Stimulated activated CD4-positive, alpha-beta T cell treated with anti-CD3 and anti-CD28 coated beads, TNF-alpha, amount 100 ng/mL, for 48 hours (primary cell): ENCODE measurements at regions not wholly inside any gene's neighbourhood (a gene's known extent, or its start where the extent isn't known, plus 50 kb on each side); places are given as distances from the start of the nearest gene placed in this dataset.
"Not testable (repeated sequence)": the region's sequence is repeated elsewhere in the genome, so short reads cannot be mapped to it uniquely, and the experiment has no call there.

Experiments used
- DNase-seq, 3 donors: peaks; one replicate each; pipeline ENCODE4 v3.0.0-alpha.2; 2020; ENCODE audit warnings: low read depth in 3 of 3

DNA sequence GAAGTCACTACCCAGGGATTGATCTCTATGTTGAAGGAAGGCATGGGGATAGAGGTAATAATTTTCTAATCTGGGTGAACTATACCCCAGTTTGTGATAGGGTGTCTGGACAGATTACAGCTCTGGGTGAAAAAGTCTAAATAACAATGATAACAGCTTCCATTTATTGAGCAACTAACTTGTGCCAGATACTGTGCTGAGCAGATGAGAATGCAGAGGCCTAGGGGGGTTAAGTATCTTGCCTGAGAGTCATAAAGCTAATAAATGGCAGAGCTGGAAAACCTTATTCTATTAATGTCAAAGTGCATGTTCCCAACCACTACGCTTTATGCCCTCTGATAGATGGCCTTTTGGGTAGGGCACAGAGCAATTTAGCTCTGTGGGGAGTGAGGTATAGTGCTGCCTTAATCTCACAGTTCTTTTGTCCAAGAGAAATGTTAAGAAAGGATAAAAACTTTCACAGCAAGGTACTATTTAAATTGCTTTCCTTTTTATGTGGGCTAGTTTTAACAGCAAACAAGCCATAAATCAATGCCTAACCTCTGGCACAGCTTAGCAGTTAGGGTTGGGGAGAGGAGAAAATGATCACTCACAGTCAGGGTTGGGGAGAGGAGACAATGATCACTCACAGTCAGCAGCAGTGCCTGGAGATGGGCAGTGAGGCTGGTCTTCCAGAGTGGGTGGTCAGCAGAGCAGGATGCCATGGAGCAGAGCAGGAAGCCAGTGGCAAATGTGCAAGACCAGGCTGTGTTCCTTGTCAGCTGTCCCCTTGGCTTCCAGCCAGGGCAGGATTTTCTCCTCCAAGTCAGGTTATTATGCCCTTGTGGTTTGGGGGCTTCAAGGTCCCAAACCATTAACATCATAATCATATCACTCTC lies 187.0 kb downstream of the CARTPT start:
- no peak for DNase-seq

- no peak for DNase-seq
Measured at GRCh38 chr5:71907001-71907588, 188.0 kb downstream of the CARTPT start.

DNA sequence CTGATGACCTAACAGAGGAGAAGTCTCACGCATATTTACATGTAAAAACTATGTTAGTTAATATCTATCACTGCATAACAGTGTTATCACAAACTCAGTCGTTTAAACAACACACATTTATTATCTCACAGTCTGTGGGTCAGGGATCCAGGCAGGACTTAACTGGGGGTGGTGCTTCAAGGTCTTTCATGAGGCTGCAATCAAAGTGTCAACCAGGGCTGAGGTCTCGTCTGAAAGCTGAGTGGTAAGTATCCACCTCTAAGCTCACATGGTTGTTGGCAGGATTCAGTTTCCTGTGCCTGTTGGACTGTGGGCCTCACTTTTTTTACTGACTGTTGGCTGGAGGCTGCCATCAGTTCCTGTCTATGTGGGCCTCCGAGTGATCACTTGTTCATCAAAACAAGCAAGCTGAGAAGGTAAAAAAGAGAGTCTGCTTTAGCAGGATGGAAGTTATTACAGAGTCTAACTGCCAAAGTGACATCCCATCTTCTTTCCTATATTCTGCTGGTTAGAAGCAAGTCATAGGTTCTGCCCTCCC lies 188.6 kb downstream of the CARTPT start:
- DNase-seq: no peak

- no peak for DNase-seq
Measured at GRCh38 chr5:71910741-71911140, 191.7 kb downstream of the CARTPT start.

DNA sequence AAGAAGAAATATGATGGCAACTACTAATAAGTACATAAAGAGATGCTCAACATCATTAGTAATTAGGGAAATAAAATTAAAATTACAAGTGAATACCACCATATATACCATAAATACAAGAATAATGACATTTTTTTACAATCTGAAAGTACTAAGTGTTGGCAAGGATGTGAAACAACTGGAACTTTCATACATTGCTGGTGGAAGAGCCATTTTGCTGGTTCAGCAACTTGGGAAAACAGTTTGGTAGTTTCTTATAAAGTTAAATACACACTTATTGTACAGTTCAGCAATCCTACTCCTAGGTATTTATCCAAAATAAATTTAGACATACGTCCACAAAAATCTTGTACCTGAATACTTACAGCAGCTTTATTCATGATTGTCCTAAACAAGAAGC lies 192.9 kb downstream of the CARTPT start:
- no peak for DNase-seq

GRCh38 chr5:71914281-71914680 lies 193.0 kb upstream of the MAP1B start:
- no peak for DNase-seq

DNA sequence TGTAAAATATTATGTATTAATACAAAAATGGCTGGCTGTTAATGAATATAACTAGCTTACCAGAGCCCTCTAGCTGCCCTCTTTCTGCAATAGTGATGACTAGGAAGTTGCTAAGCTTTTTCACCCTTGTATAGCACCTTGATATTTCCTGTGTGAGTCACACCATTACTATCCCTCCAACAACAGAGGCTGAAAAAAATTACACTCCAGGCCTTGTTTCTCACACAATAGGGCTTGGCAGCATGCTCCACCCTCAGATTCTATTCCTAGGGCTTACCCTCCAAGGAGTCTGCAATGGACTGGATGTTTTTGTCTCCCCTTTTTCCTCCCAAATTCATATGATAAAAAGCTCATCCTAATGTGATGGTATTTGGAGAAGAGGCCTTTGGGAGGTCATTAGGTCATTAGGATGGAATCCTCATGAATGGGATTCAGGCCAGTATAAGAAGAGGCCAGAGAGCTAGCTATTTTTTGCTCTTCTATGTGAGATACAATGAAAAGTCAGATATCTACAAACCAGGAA lies 184.6 kb upstream of the MAP1B start:
- DNase-seq: no peak

DNA sequence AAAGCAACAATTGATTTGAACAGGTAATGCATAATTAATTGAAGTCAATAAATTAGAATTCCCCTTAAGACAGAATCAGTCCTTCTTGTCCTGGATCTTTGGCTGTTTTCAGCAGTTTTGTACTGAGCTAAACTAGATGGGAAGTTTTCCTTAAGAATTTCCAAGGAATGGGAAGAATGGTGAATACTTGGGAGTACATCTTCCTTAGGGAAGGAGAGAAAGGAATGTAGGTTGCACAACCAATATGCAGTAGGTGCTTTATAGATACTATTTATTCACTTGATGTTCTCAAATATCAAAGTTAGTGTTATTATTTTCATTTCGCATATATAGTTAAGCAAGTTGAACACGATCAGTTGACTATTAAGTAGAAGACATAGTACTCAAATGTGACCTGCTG lies 183.5 kb upstream of the MAP1B start:
- no peak for DNase-seq

DNA sequence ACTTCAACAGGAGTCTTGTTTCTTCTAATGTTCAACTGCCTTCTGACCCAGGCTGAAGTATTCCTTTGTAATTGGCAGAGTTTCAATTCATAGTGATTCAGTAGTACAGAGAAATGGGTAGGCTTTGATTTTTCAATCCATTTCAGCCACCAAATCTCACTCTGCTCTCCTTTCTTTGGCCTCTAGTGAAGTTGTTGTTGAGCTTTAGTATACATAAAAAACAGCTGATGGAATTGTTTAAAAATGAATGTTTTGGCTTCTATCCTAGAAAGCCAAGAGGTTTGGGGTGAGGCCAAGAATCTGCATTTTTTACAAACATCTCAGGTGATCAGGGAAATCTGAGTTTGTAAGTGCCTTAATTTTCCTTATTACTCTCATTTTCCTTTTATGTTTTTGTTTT lies 182.9 kb upstream of the MAP1B start:
- DNase-seq: no peak

DNA sequence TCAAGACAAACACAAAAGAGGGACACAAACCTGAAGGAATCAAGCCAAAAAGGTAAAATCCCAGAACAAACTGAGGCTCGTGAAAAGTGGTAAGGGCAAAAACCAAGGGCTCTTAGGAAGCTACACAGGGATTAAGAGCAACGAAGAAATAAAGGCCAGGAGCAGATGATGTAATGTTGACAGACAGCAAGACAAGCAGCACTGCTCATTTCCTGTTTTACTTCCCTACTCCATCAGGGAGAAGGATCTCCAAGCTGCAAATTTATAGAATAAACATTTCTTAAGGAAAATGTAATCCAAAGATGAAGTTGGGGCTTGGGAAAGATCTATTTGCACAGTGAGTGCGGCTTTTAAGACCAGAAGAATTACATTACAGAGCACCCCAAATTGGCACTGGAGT lies 182.3 kb upstream of the MAP1B start:
- DNase-seq: no peak

GRCh38 chr5:71925608-71926091 lies 181.6 kb upstream of the MAP1B start:
- no peak for DNase-seq

- DNase-seq: no peak
Measured at GRCh38 chr5:71929003-71929402, 178.3 kb upstream of the MAP1B start.

GRCh38 chr5:71930554-71930953 lies 176.7 kb upstream of the MAP1B start:
- not testable (repeated sequence) for DNase-seq

GRCh38 chr5:71932131-71932654 lies 175.1 kb upstream of the MAP1B start:
- no peak for DNase-seq

- no peak for DNase-seq
Measured at GRCh38 chr5:71932655-71933338, 174.5 kb upstream of the MAP1B start.

DNA sequence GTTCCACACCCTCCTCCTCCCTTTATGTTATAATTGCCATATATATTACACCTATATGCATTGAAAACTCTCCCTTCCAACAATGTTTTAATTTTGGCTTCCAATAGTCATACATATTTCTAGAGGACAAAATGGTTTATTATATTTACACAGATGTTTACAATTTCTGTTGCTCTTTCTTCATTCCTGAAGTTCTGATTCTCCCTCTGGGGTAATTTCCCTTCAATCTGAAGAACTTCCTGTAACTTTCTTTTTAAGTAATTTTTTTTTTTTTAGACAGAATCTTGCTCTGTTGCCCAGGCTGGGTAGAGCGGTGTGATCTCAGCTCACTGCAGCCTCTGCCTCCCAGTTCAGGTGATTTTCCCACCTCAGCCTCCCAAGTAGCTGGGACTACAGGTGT lies 173.0 kb upstream of the MAP1B start:
- no peak for DNase-seq

- DNase-seq: no peak
Measured at GRCh38 chr5:71937921-71938698, 169.2 kb upstream of the MAP1B start.

DNA sequence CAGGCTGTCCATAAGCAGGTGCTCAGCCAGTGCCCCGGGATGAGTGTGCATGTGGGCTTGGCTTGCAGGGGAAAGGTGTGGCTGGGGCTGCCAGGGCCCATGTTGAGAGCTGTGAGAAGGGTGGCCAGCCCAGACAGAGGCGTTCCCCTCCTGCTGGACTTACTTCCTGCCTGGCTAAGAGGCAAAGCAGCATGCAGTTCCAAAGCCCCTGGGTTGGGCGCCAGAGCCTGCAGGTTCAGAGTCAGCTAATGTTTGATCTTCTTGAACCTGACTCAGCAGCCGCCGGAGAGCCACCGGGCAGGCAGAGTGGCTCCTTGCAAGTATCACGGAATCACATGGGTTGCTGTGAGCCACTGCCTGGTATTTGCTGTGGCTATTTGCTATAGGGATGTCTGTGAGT lies 168.4 kb upstream of the MAP1B start:
- DNase-seq: no peak

GRCh38 chr5:71939452-71940230 lies 167.6 kb upstream of the MAP1B start:
- no peak for DNase-seq

GRCh38 chr5:71943874-71944273 lies 163.4 kb upstream of the MAP1B start:
- DNase-seq: no peak
